GM19467 (cell line): ENCODE measurements at regions not wholly inside any gene's neighbourhood (a gene's known extent, or its start where the extent isn't known, plus 50 kb on each side); places are given as distances from the start of the nearest gene placed in this dataset.

ENCODE experiments used
- ATAC-seq: cut with Tn5 transposase; IDR thresholded peaks from one replicate; pipeline ENCODE4 v1.9.1; 2021; ENCODE audit warnings: mild to moderate bottlenecking, moderate library complexity; ENCODE audit not compliant: unreplicated experiment

DNA sequence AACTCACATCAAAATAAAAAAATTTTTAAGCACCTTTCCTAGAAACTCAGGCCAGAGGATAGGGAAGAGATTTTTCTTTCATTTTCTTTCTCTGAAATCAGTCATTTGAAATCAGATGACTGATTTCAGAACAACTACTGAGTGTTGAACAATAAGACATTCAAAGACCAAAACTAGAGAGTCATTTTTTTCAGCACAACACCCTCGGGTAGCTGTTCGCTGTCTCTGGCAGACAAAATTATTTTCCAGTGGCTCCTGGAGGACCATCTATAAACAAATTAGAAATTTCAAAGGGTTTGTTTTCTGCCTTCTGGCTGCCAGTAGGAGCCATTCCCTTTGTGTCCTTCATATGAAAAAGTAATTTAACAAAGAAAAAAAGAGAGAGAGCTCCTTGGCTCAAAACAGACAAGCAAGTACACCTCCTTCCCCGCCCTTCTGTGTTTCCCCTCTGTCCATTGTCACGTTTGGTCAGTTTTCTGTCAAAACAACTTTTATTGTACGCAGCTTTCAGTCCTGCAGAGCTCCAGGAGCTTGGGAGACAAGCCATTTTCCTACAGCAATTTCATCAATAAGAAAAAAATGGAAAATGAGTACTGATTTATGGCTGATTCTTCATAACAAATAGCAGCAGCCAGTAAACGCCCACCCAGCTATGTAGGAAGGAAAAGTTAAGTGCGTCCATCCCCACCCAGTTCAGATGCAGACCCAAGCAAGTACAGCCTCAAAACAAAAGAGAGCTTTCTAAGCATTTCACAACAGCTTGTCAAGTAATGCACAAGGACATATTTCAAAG is 405.2 kb downstream of the ZNF608 start:
- ATAC-seq: no peak

- ATAC-seq: no peak
These were observed 408.4 kb downstream of the ZNF608 start for GRCh38 chr5:124337996-124338395.

- no peak for ATAC-seq
These were observed 413.0 kb downstream of the ZNF608 start for GRCh38 chr5:124333298-124333979.

GRCh38 chr5:124332273-124332672 is 414.2 kb downstream of the ZNF608 start:
- ATAC-seq: no peak

DNA sequence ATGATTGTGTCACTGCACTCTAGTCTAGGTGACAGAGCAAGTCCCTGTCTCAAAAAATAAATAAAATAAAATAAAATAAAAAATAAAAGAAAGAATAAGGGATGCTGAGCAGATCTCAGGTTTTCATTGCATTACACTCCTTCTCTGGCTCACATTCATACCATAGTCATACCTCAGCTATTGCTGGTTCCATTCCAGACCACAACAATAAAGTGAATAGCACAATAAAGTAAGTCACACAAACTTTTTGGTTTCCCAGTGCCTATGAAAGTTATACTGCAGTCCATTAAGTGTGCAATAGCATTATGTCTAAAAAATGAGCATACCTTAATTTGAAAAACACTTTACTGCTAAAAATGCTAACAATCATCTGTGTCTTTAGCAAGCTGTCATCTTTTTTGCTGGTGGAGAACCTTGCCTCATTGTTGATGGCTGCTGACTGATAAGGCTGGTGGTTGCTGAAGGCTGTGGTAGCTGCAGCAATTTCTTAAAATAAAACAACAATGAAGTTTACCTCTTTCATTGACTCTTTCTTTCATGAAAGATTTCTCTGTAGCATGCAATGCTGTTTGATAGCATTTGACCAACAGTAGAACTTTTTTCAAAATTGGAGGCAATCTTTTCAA is 415.7 kb downstream of the ZNF608 start:
- ATAC-seq: no peak

- ATAC-seq: no peak
These were observed 418.2 kb downstream of the ZNF608 start for GRCh38 chr5:124328201-124328600.

DNA sequence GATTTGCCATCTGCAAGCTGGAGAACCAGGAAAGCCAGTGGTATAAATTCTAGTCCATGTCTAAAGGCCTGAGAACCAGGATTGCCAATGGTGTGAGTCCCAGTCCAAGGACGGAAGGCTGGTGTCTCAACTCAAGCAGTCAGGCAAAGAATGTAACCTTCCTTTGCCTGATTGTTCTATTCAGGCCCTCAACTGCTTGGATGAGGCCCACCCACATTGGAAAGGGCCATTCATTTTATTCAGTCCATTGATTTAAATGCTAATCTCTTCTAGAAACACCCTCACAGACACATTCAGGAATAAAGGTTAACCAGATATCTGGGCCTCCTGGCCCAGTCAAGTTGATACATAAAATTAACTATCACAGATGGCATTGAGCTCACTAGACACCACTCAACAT is 427.8 kb downstream of the ZNF608 start:
- ATAC-seq: no peak

- ATAC-seq: no peak
These were observed 429.0 kb downstream of the ZNF608 start for GRCh38 chr5:124317451-124317850.

GRCh38 chr5:124315741-124316415 is 430.6 kb downstream of the ZNF608 start:
- ATAC-seq: no peak

GRCh38 chr5:124310453-124310852 is 436.0 kb downstream of the ZNF608 start:
- no peak for ATAC-seq

DNA sequence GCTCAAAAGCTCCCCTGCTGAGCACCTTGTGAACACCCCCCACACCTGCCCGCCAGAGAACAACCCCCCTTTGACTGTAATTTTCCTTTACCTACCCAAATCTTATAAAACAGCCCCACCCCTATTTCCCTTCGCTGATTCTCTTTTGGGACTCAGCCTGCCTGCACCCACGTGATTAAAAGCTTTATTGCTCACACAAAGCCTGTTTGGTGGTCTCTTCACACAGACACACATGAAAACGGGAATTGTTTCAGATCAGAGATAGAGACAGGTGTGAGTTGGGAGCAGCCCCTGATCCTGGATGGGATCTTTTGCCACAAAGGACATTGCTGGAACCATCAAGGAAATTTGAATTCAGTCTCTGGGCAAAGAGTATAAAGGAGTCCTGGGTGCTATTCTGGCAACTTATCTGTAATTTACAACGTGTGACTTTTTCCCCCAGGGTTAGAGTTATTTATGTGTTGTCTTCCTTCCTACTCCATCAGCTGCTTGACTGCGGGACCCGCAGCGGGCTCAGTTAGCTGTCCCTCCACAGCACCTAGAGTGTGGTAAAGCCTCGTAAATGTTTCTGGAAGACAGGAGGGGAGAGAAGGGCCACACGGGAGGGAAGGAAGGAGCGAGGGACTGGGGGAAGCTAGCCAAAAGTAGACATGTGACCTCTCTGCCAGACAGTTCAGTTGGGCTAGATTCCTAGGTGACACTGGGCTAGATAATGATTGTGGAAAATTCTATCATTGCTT is 437.0 kb downstream of the ZNF608 start:
- no peak for ATAC-seq

GRCh38 chr5:124303366-124303765 is 443.1 kb downstream of the ZNF608 start:
- no peak for ATAC-seq

- no peak for ATAC-seq
These were observed 443.9 kb downstream of the ZNF608 start for GRCh38 chr5:124302533-124302932.

DNA sequence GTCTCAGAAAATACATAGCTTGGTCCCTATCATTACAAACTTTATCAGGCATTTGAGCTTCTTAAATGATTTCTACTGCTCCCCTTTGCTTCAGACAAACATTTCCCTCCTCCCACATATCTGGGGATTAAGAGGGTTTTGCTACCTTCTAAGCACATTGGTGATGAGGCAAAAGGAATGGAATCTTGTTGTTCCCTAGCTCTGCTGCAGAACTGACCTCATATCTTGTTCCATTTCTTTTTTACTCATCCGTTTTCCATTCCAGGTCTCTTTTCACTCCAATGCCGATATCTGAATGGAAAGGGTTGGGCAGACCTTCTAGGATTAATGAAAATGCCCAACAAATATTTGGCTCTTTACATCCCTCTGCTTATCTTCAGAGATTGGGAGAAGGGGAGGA is 444.6 kb downstream of the ZNF608 start:
- no peak for ATAC-seq

GRCh38 chr5:124300815-124301621 is 445.4 kb downstream of the ZNF608 start:
- no peak for ATAC-seq

DNA sequence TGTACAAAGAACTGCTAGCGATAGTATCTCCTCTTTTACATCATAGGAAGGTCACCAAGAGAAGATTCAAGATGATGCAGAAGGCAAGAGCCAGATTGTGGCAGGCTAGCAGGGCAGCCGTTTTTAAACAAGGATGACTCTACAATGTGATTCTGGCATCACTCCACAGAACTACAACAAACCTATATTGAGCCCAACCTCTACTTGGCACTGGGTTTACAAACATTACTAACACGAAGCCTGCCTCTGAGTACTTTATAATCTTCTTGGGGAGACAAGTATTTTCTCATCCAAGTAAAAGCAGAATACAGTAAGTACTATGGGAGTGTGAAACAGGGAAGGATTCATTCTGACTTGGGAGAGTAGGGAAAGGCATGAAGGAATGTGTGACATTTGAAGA is 448.6 kb downstream of the ZNF608 start:
- no peak for ATAC-seq

DNA sequence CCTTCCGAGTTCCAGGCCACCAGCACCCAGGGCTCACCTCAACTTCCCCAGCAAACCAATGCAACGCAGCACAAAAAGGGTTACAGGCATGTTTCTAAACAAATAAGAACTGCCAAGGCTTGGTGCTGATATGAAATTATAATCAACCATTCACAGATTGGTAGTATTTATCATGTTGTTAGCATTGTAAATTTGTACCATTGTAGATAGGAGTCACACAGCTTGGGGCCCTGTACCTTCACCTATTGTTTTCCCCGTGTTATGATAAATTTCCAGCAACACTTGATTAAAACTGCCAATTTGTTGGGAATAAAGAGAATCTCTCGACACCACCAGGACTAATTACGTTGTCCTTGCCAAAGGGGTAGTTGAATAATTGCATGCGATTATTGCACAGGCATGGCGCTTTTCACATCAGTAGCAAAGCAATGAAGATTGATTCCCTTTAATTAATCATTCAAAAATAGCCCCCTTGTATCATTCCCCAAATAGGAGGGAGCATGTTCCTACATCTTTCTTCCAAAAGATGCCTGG is 454.1 kb downstream of the ZNF608 start:
- no peak for ATAC-seq

GRCh38 chr5:124289641-124290311 is 456.7 kb downstream of the ZNF608 start:
- no peak for ATAC-seq

DNA sequence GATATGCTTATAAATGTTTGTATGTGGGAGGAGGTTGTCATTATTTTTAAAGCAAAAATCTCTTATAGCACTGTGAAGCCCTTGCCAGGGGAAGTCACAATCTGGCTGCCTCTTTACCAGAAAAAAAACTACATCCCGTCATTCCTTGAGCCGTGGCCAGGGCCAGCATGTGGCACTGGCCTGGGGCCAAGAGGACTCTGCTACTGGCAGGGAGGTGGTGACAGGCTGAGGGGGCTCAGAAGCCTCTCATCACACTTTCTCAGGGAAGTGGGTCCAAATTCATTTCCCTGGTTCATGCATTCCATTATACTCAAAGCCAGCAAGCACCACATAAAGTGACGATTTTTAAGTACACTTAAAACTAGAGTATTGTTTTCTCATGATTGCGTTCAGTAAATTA is 457.3 kb downstream of the ZNF608 start:
- ATAC-seq: no peak
